ENCODE measurements at regions not wholly inside any gene's neighbourhood (a gene's known extent, or its start where the extent isn't known, plus 50 kb on each side); places are given as distances from the start of the nearest gene placed in this dataset.

DNA sequence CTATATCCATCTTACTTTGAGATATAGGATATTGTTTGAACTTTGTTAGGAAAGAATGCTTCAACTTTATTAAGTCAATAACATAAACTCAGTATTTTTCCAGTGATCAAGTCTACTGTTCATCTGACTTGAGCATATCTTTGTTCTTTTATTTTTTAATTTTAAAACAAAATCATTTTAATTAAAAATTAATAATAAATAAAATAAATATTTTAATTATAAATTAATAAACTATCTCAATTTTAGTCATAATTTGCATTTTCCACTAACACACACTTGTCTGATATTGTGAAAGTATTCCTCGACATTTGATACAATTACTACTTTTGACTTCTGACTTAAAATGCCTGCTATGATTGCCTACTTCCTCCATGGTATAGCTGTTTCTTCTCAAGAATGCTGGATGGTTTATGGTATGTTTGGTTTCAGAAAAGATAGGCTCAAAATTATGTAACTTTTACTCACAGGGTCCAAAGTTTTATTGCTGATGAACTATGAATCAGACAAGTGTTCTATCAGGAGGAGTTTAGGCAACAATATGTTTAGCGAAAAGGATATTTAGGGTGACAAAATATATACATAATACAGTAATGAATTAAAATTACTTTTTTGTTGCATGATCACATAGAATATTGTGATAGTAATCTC lies 1132.3 kb upstream of the PCDH10 start:
- TF ChIP-seq EZH2 (IDR thresholded peaks at IDR 0.05; ENCODE audit: borderline replicate concordance, low read length) = no peak
- TF ChIP-seq, protein P1, sequence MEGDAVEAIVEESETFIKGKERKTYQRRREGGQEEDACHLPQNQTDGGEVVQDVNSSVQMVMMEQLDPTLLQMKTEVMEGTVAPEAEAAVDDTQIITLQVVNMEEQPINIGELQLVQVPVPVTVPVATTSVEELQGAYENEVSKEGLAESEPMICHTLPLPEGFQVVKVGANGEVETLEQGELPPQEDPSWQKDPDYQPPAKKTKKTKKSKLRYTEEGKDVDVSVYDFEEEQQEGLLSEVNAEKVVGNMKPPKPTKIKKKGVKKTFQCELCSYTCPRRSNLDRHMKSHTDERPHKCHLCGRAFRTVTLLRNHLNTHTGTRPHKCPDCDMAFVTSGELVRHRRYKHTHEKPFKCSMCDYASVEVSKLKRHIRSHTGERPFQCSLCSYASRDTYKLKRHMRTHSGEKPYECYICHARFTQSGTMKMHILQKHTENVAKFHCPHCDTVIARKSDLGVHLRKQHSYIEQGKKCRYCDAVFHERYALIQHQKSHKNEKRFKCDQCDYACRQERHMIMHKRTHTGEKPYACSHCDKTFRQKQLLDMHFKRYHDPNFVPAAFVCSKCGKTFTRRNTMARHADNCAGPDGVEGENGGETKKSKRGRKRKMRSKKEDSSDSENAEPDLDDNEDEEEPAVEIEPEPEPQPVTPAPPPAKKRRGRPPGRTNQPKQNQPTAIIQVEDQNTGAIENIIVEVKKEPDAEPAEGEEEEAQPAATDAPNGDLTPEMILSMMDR (conservative IDR thresholded peaks at IDR 0.05 in 1 of 2, IDR thresholded peaks at IDR 0.05 in 1 of 2; ENCODE audit: extremely low read depth in 1 of 2, insufficient read depth in 1 of 2, low read depth in 1 of 2, low read length in 2 of 2) = no peak
